AML-193 (cell line): ENCODE measurements at regions not wholly inside any gene's neighbourhood (a gene's known extent, or its start where the extent isn't known, plus 50 kb on each side); places are given as distances from the start of the nearest gene placed in this dataset.

Experiments used
- DNase-seq, 2 experiments: peaks; one replicate each; lab custom pipeline; 2025; lab: John Stamatoyannopoulos, UW

- DNase-seq, result no peak
Observed at GRCh38 chr6:50637267-50637666, 76.1 kb upstream of the TFAP2D start.

- DNase-seq, result no peak
Observed at GRCh38 chr6:50649086-50649485, 64.2 kb upstream of the TFAP2D start.

DNA sequence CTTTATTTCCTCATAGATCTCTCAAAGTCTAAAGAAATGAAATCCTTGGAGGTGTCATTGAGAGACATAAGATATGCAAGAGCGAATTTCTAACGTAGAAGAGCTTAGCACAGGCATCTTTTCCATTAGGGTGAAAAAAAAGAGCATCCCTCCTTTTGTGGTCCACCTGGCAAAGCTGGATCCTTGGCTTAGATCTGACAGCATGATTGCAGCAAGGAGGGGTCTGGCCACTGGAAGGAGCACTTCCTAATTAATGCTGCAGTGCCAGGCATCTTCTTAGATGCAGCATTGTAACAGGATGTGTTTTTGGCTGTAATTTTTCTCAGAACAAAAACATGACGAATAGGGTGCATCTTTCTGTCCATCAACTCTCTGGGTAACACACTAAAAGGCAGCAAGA lies 60.1 kb upstream of the TFAP2D start:
- no peak for DNase-seq

DNA sequence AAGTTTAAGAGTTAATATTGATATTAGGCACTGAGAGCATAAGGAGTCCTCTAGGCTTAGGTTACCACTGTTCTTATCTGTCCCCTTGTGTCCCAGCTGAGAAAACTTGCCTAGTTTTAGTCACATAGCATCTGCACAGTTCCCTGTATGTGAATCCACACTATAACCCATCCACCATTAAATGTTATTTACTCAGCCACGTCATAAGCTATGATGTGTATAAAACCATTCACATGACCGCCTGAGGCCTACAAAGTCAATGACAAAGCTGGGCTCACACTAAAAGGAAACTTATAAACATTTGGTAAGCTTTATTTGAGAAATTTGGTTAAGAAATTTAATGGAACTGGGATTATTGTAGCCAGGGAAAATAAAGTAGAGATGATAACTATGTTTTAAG lies 59.2 kb upstream of the TFAP2D start:
- no peak for DNase-seq

- DNase-seq, result peak; percentile 4 to 15
Observed at GRCh38 chr6:50655848-50656453, 57.4 kb upstream of the TFAP2D start.

DNA sequence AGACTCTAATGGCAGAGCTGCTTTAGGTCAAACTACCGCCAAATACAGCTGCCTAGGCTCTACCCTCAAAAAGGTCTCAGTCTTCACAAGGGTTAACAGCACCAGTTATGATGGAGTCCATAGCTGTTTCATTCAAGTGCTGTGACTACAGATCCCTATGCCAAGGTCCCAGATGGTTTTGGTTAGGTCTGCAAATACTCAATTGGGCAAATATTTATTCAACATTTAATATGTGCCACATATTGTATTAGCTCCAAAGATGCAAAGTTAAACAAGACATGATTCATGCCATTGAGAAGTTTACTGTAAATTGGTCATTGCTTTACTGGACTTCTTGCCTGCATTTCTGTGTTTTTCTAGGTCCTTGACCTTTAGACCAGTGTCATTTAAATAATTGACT lies 55.8 kb upstream of the TFAP2D start:
- DNase-seq, result no peak

DNA sequence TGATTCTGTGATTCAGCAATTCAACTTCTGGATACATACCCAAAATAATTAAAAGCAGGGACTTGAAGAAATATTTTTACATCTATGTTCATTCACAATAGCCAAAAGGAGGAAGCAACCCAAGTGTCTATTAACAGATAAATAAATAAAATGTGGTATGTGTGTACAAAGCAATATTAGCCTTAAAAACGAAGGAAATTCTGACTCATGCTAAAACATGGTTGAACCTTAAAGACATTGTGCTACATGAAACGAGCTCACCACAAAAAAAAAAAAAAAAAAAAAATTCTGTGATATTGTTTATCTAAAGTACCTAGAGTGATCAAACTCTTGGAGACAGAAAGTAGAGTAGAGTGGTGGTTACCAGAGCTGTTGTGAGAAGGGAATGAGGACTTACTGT lies 54.8 kb upstream of the TFAP2D start:
- DNase-seq, result no peak

DNA sequence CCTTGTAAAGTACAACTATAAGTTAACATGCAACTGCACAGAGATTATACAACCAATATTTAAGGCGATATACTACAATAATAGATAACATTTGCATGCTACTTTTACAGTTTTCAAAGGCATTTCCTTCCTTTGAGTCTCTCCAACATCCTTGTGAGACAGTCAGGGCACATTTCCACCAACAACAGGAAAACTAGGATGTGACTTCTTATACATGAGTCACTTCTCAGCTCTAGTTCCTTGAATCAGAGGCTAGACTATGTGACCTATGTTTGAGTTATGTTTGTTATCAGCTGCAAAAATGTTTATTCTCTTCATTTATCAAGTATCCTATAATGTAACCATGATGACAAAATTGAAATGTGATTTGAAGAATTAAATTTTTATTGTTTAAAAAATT lies 51.7 kb upstream of the TFAP2D start:
- no peak for DNase-seq
